NT2/D1 (cell line): ENCODE measurements at regions not wholly inside any gene's neighbourhood (a gene's known extent, or its start where the extent isn't known, plus 50 kb on each side); places are given as distances from the start of the nearest gene placed in this dataset.

ENCODE experiments used
- DNase-seq: peaks from one replicate; pipeline ENCODE4 v3.0.0-alpha.2; 2011; ENCODE audit warnings: low read depth, low spot score
- H3K27me3 ChIP-seq: 2 replicates; pipeline ENCODE4 v1.6.0; 2011; ENCODE audit warnings: mild to moderate bottlenecking; ENCODE audit not compliant: insufficient read length, insufficient read depth
- H3K36me3 ChIP-seq: 2 replicates; pipeline ENCODE4 v1.6.1; 2011; ENCODE audit warnings: mild to moderate bottlenecking, low read length, mixed read lengths; ENCODE audit not compliant: insufficient read depth, insufficient read length
- H3K4me1 ChIP-seq: 2 replicates; pipeline ENCODE4 v1.5.1; 2011; ENCODE audit not compliant: insufficient read depth, insufficient read length
- H3K4me3 ChIP-seq: 2 replicates; pipeline ENCODE4 v1.5.1; 2011; ENCODE audit warnings: low read depth; ENCODE audit not compliant: insufficient read length
- H3K9ac ChIP-seq: 2 replicates; pipeline ENCODE4 v1.6.0; 2011; ENCODE audit warnings: low read depth; ENCODE audit not compliant: insufficient read length
- H3K9me3 ChIP-seq: 2 replicates; pipeline ENCODE4 v1.5.1; 2011; ENCODE audit warnings: mild to moderate bottlenecking, low read length; ENCODE audit not compliant: insufficient read depth
- SUZ12 ChIP-seq: IDR thresholded peaks from 2 replicates; pipeline ENCODE4 v1.6.1; 2011; ENCODE audit not compliant: insufficient read length, insufficient read depth; ENCODE audit errors: extremely low read depth
- YY1 ChIP-seq: IDR thresholded peaks from 2 replicates; pipeline ENCODE4 v1.6.1; 2011; ENCODE audit not compliant: insufficient read length, insufficient read depth
- ZNF274 ChIP-seq: IDR thresholded peaks from 2 replicates; pipeline ENCODE4 v1.6.1; 2011; ENCODE audit warnings: mild to moderate bottlenecking, low read depth, low read length

DNA sequence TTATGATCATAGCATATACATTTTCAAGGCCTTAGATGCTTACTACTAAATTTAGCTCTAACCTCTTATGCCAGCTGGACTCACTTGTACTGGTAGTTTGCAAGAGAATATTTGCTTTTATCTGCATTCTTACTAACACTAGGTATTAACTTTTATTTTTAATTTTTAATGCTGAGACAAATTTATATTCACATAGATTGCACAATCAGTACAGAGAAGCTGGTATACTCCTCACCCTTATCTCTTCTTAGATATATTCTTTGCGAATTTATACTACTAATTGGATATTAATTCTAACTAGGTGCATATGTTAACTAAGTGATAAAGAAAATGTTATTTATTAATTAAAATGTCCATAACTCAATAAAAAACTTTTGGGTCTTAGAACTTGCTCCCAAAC, 561.8 kb upstream of the PRMT6 start:
- no peak for TF ChIP-seq SUZ12
- no peak for TF ChIP-seq ZNF274
- no peak for TF ChIP-seq YY1
- H3K4me1 ChIP-seq: no peaks in the 10 kb centered on the region
- no peak for DNase-seq
- no peak overlapping the region for H3K4me3 ChIP-seq
- no peaks in the 10 kb centered on the region for H3K27me3 ChIP-seq
- H3K9ac ChIP-seq: no peak overlapping the region
- no peaks in the 10 kb centered on the region for H3K9me3 ChIP-seq
- no peaks in the 10 kb centered on the region for H3K36me3 ChIP-seq

DNA sequence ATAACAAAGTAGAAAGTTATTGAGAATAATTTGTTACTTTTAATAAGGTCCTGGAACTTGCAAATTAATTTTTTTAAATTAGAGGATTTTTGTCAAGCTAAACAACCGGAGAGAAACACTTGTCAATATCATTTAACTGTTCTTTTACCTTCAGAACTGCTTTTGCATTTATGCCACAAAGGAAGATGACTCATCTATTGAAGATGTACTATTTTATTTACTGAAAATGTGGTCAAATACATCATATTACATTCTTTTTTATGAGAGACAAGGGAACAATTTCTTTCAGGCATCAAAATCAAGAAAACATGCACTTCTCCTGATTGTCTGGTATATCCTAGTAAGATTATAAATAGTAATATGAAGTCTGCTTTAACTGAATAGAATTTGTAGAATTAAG, 558.2 kb upstream of the PRMT6 start:
- Histone ChIP-seq H3K36me3 (no peaks in the 10 kb centered on the region), H3K4me3 (no peak overlapping the region), H3K9me3 (no peaks in the 10 kb centered on the region), H3K4me1 (no peaks in the 10 kb centered on the region), H3K9ac (no peak overlapping the region), H3K27me3 (no peaks in the 10 kb centered on the region)
- DNase-seq: no peak
- TF ChIP-seq ZNF274: no peak

DNA sequence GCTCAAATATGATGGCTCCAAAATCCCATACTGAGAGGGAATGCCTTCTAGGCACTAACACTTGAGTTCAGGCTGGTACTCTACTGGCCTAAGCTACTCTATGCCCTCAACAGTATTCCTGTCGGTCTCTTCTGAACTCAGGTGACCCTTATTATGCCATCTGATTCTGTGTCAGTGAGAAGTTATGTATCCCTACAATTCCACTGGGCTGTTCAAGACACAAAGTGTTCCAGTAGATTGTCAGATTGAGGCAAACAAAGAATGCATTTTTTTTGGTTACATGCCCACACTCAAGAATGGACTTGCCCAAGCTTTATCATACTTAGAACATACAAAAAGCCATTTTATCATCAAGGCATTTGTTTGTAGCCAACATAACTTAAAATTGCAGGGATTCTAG, 553.8 kb upstream of the PRMT6 start:
- Histone ChIP-seq H3K36me3 (no peaks in the 10 kb centered on the region), H3K9me3 (no peaks in the 10 kb centered on the region), H3K4me1 (no peaks in the 10 kb centered on the region), H3K27me3 (no peaks in the 10 kb centered on the region), H3K9ac (no peak overlapping the region), H3K4me3 (no peak overlapping the region)
- TF ChIP-seq ZNF274 (no peak), SUZ12 (no peak), YY1 (no peak)
- no peak for DNase-seq

DNA sequence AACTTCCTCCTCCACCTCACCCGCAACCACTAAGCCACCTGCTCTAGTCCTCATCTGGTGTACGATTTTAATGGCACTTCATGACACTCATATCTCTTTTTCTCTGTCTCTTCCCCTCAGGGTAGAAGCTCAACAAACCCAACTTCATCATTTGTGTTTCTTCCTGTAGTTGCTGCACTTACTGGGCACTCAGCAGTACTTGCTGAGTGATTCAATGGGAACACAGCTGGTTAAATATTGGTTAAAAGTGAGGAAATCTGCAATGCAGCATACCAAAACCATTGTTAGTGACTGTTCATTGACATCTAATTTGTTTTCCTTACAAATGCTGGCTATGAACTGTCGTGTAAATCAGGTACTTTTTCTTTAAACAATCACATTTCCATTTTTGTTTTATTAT, 541.1 kb upstream of the PRMT6 start:
- DNase-seq: no peak
- Histone ChIP-seq H3K27me3 (no peaks in the 10 kb centered on the region), H3K9me3 (no peaks in the 10 kb centered on the region), H3K36me3 (no peaks in the 10 kb centered on the region), H3K9ac (no peak overlapping the region), H3K4me3 (no peak overlapping the region), H3K4me1 (no peaks in the 10 kb centered on the region)
- no peak for TF ChIP-seq SUZ12
- TF ChIP-seq ZNF274: no peak
- TF ChIP-seq YY1: no peak

DNA sequence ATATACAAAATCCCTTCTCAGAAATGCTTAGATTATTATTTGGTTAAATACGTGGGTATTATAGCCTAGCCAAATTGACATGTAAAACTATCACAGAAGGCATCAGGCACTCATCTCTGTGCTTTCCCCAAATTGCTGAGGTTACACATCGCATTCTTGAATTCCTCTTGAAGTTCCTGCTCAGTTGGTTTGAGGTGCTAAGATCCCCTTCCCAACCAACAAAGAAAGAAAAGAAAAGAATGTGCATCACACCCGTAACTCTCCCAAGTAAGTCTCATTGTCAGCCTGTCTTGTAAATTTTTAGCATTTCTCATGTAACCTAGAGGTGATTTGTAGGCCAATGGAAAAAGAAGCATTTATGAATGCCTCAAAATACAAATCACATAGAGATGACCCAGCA, 539.2 kb upstream of the PRMT6 start:
- TF ChIP-seq ZNF274: no peak
- DNase-seq: peak; percentile 22
- Histone ChIP-seq H3K4me1 (no peaks in the 10 kb centered on the region), H3K36me3 (no peaks in the 10 kb centered on the region), H3K27me3 (no peaks in the 10 kb centered on the region), H3K9me3 (no peaks in the 10 kb centered on the region), H3K4me3 (no peak overlapping the region), H3K9ac (no peak overlapping the region)

DNA sequence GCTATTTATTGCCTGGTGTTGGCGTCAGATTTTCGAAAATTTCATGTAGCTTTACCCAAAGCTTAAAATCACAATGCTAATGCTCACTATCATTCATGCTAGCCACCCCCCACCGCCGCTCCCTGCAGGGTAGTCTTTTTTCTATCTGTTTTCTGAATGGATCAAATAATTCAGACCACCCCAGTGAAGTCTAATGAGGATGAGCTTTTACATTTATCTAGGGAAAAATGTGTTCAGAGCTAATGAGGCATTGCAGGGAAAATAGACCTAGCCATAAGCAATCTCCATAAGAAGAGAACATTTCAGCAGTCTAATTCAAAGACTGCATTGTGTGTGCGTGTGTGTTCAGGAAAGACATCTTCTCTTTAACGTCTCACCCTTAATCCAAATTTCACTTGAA, 533.0 kb upstream of the PRMT6 start:
- H3K36me3 ChIP-seq: no peaks in the 10 kb centered on the region
- TF ChIP-seq YY1 (no peak), ZNF274 (no peak), SUZ12 (no peak)
- DNase-seq: no peak
- H3K4me3 ChIP-seq: no peak overlapping the region
- H3K9ac ChIP-seq: no peak overlapping the region
- H3K9me3 ChIP-seq: no peaks in the 10 kb centered on the region
- H3K4me1 ChIP-seq: no peaks in the 10 kb centered on the region
- no peaks in the 10 kb centered on the region for H3K27me3 ChIP-seq

DNA sequence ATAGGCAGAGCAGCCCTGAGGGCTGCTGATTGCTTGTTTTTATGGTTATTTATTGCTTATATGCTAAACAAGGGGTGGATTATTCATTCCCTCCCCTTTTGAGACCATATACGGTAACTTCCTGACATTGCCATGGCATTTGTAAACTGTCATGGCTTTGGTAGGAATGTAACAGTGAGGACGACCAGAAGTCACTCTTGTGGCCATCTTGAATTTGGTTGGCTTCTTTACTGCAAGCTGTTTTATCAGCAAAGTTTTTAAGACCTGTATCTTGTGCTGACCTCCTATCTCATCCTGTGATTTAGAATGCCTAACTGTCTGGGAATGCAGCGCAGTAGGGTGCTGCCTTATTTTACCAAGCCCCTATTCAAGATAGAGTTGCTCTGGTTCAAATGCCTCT, 531.8 kb upstream of the PRMT6 start:
- Histone ChIP-seq H3K4me1 (no peaks in the 10 kb centered on the region), H3K36me3 (no peaks in the 10 kb centered on the region), H3K9ac (no peak overlapping the region), H3K9me3 (no peaks in the 10 kb centered on the region), H3K4me3 (no peak overlapping the region), H3K27me3 (no peaks in the 10 kb centered on the region)
- TF ChIP-seq SUZ12 (no peak), ZNF274 (no peak), YY1 (no peak)
- DNase-seq: no peak

DNA sequence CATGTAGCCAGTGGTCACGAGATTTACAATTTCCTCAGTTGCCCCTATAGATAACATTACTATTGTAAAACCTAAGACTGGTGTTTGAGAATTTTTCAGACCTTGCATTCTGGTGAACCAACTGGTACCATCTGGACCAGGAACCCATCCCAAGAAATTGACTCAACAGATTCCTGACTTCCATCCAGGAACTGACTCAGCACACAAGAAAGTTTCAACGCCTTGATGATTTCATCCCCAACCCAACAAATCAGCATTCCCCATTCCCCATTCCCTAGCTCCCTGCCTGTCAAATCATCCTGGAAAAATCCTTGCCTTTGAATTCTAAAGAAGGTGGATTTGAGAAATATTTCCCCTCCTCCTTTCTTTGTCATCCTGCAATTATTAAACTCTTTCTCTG, 529.8 kb upstream of the PRMT6 start:
- Histone ChIP-seq H3K4me1 (no peaks in the 10 kb centered on the region), H3K9me3 (peaks cover 3% of the 10 kb centered on the region), H3K9ac (no peak overlapping the region), H3K4me3 (no peak overlapping the region), H3K36me3 (no peaks in the 10 kb centered on the region), H3K27me3 (no peaks in the 10 kb centered on the region)
- TF ChIP-seq ZNF274 (no peak), SUZ12 (no peak), YY1 (no peak)
- no peak for DNase-seq
